COLO668 (cell line): ENCODE measurements at regions not wholly inside any gene's neighbourhood (a gene's known extent, or its start where the extent isn't known, plus 50 kb on each side); places are given as distances from the start of the nearest gene placed in this dataset.

Experiments
- DNase-seq: peaks from one replicate; lab custom pipeline; 2025; ENCODE audit not compliant: unreplicated experiment; lab: John Stamatoyannopoulos, UW

- DNase-seq, result no peak
These were observed 62.3 kb upstream of the PLSCR4 start for GRCh38 chr3:146313031-146313745.

GRCh38 chr3:146308682-146309081 lies 57.8 kb upstream of the PLSCR4 start:
- no peak for DNase-seq

GRCh38 chr3:146308222-146308621 lies 57.3 kb upstream of the PLSCR4 start:
- DNase-seq, result no peak

- no peak for DNase-seq
These were observed 56.5 kb upstream of the PLSCR4 start for GRCh38 chr3:146307456-146307725.

GRCh38 chr3:146306656-146307455 lies 56.0 kb upstream of the PLSCR4 start:
- no peak for DNase-seq

- no peak for DNase-seq
These were observed 55.0 kb upstream of the PLSCR4 start for GRCh38 chr3:146305808-146306423.

- DNase-seq, result no peak
These were observed 49.9 kb upstream of the PLSCR4 start for GRCh38 chr3:146300768-146301167.
